ENCODE measurements at regions not wholly inside any gene's neighbourhood (a gene's known extent, or its start where the extent isn't known, plus 50 kb on each side); places are given as distances from the start of the nearest gene placed in this dataset.

- TF ChIP-seq CTCF (IDR thresholded peaks at IDR 0.05): no peak
- H3K9ac ChIP-seq (ENCODE audit: insufficient read depth, low read length, poor library complexity, severe bottlenecking): no peak overlapping the region
- H4K20me1 ChIP-seq (ENCODE audit: insufficient read depth, low read length): no peaks in the 10 kb centered on the region
- H3K27me3 Mint-ChIP-seq (ENCODE audit: low read depth in 3 of 3): peaks cover 0 to 3% (median 2%) of the 10 kb centered on the region in 3 donors
- no peak overlapping the region for H3K4me3 ChIP-seq (replicated peaks in 1 of 3; ENCODE audit: low read depth in 2 of 3, low read length in 3 of 3)
- H3K9me3 Mint-ChIP-seq: peaks cover 0 to 6% (median 5%) of the 10 kb centered on the region in 7 donors
- H3K4me3 Mint-ChIP-seq: no peak overlapping the region
- 100% methylated on average over 1 of the region's 3 CpGs for WGBS (ENCODE audit: insufficient coverage)
- intact Hi-C loops (cut with micrococcal nuclease): no loop called here
- no peaks in the 10 kb centered on the region for H3K9me3 ChIP-seq (replicated peaks in 1 of 2; ENCODE audit: control insufficient read depth in 1 of 2, insufficient read depth in 1 of 2, low read length in 2 of 2)
- no peaks in the 10 kb centered on the region for H3K4me1 Mint-ChIP-seq
- H3K27me3 ChIP-seq (ENCODE audit: control insufficient read depth in 2 of 2, insufficient read depth in 2 of 2, low read length in 2 of 2): no peaks in the 10 kb centered on the region
- H3K79me2 ChIP-seq (ENCODE audit: insufficient read depth, low read length): no peaks in the 10 kb centered on the region
- H3K36me3 ChIP-seq (replicated peaks in 1 of 2; ENCODE audit: control insufficient read depth in 1 of 2, insufficient read depth in 2 of 2, low read length in 2 of 2): no peaks in the 10 kb centered on the region
- H3K4me2 ChIP-seq (replicated peaks; ENCODE audit: extremely low read depth, low read length, poor library complexity, severe bottlenecking): no peak overlapping the region
- no peaks in the 10 kb centered on the region for H3K4me1 ChIP-seq (ENCODE audit: control insufficient read depth in 1 of 2, insufficient read depth in 2 of 2, low read length in 2 of 2)
- no peak for DNase-seq
- no peak overlapping the region for H3K27ac Mint-ChIP-seq
- no peaks in the 10 kb centered on the region for H3K36me3 Mint-ChIP-seq
- H2AFZ ChIP-seq (ENCODE audit: insufficient read depth, low read depth, low read length, poor library complexity, severe bottlenecking): no peak overlapping the region
- no peak overlapping the region for H3K27ac ChIP-seq (ENCODE audit: low read depth in 1 of 2, low read length in 2 of 2)
Observed at GRCh38 chr21:35368326-35368725, 319.2 kb upstream of the RUNX1 start.

- H3K4me3 Mint-ChIP-seq: no peak overlapping the region
- TF ChIP-seq CTCF (IDR thresholded peaks at IDR 0.05): no peak
- Histone ChIP-seq H2AFZ (ENCODE audit: insufficient read depth, low read depth, low read length, poor library complexity, severe bottlenecking) (no peak overlapping the region), H3K27me3 (ENCODE audit: control insufficient read depth in 2 of 2, insufficient read depth in 2 of 2, low read length in 2 of 2) (no peaks in the 10 kb centered on the region), H3K36me3 (replicated peaks in 1 of 2; ENCODE audit: control insufficient read depth in 1 of 2, insufficient read depth in 2 of 2, low read length in 2 of 2) (no peaks in the 10 kb centered on the region), H3K4me1 (ENCODE audit: control insufficient read depth in 1 of 2, insufficient read depth in 2 of 2, low read length in 2 of 2) (no peaks in the 10 kb centered on the region), H3K79me2 (ENCODE audit: insufficient read depth, low read length) (no peaks in the 10 kb centered on the region), H4K20me1 (ENCODE audit: insufficient read depth, low read length) (no peaks in the 10 kb centered on the region), H3K4me3 (replicated peaks in 1 of 3; ENCODE audit: low read depth in 2 of 3, low read length in 3 of 3) (no peak overlapping the region), H3K9me3 (replicated peaks in 1 of 2; ENCODE audit: control insufficient read depth in 1 of 2, insufficient read depth in 1 of 2, low read length in 2 of 2) (no peaks in the 10 kb centered on the region), H3K27ac (ENCODE audit: low read depth in 1 of 2, low read length in 2 of 2) (no peak overlapping the region), H3K4me2 (replicated peaks; ENCODE audit: extremely low read depth, low read length, poor library complexity, severe bottlenecking) (no peak overlapping the region), H3K9ac (ENCODE audit: insufficient read depth, low read length, poor library complexity, severe bottlenecking) (no peak overlapping the region)
- intact Hi-C loops (cut with micrococcal nuclease): no loop called here
- no peaks in the 10 kb centered on the region for H3K36me3 Mint-ChIP-seq
- H3K4me1 Mint-ChIP-seq: no peaks in the 10 kb centered on the region
- peaks cover 0 to 3% (median 2%) of the 10 kb centered on the region in 3 donors for H3K27me3 Mint-ChIP-seq (ENCODE audit: low read depth in 3 of 3)
- WGBS (ENCODE audit: insufficient coverage): 100% methylated on average over 1 of the region's 4 CpGs
- H3K9me3 Mint-ChIP-seq: peaks cover 0 to 7% (median 5%) of the 10 kb centered on the region in 7 donors
- no peak overlapping the region for H3K27ac Mint-ChIP-seq
- no peak for DNase-seq
Observed at GRCh38 chr21:35367553-35367952, 318.5 kb upstream of the RUNX1 start.

All from CD14-positive monocyte (primary cell).